Naive thymus-derived CD8-positive, alpha-beta T cell (primary cell): ENCODE measurements at regions not wholly inside any gene's neighbourhood (a gene's known extent, or its start where the extent isn't known, plus 50 kb on each side); places are given as distances from the start of the nearest gene placed in this dataset.

Experiments
- ATAC-seq, 2 donors: fragments of 150-1000 bp; cut with Tn5 transposase in 1 of 2; sonication (Bioruptor Pico), chemical (Tn5 transposase) in 1 of 2; 1 replicate in 1 of 2; 2 replicates in 1 of 2; pipeline ENCODE4 v1.10.0; 2021; ENCODE audit warnings: mild to moderate bottlenecking in 2 of 2, moderate library complexity in 2 of 2
- POLR2A ChIA-PET: fragments of 350-600 bp; sonication (Branson Sonifier 250); formaldehyde crosslinking; loops from one replicate; lab custom pipeline; 2021; ENCODE audit warnings: antibody characterized with exemption; lab: Charles Lee
- DNase-seq, 10 donors: peaks; one replicate each; pipeline versions ENCODE4 v3.0.0 to v3.0.0-alpha.2; 2020 to 2022
- H3K27ac Mint-ChIP-seq, 10 donors: one replicate each; pipeline ENCODE4 v1.8.0; 2020 to 2022; ENCODE audit warnings: mild to moderate bottlenecking in 10 of 10, mixed read lengths in 10 of 10, moderate library complexity in 4 of 10, inconsistent platforms in 1 of 10
- H3K27me3 Mint-ChIP-seq, 5 donors: one replicate each; pipeline ENCODE4 v1.8.0; 2021 to 2022; ENCODE audit warnings: mixed read lengths in 5 of 5
- H3K36me3 Mint-ChIP-seq, 3 donors: one replicate each; pipeline ENCODE4 v1.8.0; 2020 to 2022; ENCODE audit warnings: mixed read lengths in 3 of 3, mild to moderate bottlenecking in 2 of 3, inconsistent platforms in 1 of 3
- H3K4me1 Mint-ChIP-seq, 4 donors: one replicate each; pipeline ENCODE4 v1.8.0; 2021 to 2022; ENCODE audit warnings: mixed read lengths in 4 of 4
- H3K4me3 Mint-ChIP-seq, 10 donors: one replicate each; pipeline ENCODE4 v1.8.0; 2020 to 2022; ENCODE audit warnings: mild to moderate bottlenecking in 10 of 10, mixed read lengths in 10 of 10, moderate library complexity in 6 of 10, inconsistent platforms in 1 of 10
- H3K9me3 Mint-ChIP-seq, 9 donors: one replicate each; pipeline ENCODE4 v1.8.0; 2020 to 2022; ENCODE audit warnings: mixed read lengths in 9 of 9, mild to moderate bottlenecking in 3 of 9, inconsistent platforms in 1 of 9, moderate library complexity in 1 of 9

DNA sequence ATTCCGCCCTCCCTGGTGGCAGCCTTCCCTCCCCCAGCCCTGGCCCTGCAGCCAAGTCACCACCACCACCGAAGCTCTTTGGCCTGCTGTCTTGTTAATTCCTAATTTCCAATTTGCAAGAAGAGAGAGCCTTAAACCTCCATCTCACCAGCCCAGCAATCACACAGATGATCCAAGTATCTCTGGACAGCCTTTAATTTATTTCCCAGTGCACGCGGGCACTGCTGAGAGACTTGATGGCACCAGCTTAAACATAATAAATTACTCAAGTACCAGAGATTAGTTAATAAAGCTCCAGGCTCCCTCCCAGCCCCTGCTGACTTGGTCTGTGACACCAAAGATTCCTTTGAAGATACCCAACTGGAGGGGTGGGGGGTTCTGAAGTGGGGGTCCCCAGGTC is 494.7 kb downstream of the BUD13 start:
- DNase-seq: no peak
- no peaks in the 10 kb centered on the region for H3K36me3 Mint-ChIP-seq
- ATAC-seq: no peak
- no peaks in the 10 kb centered on the region for H3K9me3 Mint-ChIP-seq
- POLR2A ChIA-PET: no interaction called here
- no peak overlapping the region for H3K27ac Mint-ChIP-seq
- H3K27me3 Mint-ChIP-seq: peaks cover 8 to 33% (median 25%) of the 10 kb centered on the region in 5 donors
- H3K4me3 Mint-ChIP-seq: no peak overlapping the region
- peaks cover 0 to 4% (median under 1%) of the 10 kb centered on the region in 4 donors for H3K4me1 Mint-ChIP-seq

DNA sequence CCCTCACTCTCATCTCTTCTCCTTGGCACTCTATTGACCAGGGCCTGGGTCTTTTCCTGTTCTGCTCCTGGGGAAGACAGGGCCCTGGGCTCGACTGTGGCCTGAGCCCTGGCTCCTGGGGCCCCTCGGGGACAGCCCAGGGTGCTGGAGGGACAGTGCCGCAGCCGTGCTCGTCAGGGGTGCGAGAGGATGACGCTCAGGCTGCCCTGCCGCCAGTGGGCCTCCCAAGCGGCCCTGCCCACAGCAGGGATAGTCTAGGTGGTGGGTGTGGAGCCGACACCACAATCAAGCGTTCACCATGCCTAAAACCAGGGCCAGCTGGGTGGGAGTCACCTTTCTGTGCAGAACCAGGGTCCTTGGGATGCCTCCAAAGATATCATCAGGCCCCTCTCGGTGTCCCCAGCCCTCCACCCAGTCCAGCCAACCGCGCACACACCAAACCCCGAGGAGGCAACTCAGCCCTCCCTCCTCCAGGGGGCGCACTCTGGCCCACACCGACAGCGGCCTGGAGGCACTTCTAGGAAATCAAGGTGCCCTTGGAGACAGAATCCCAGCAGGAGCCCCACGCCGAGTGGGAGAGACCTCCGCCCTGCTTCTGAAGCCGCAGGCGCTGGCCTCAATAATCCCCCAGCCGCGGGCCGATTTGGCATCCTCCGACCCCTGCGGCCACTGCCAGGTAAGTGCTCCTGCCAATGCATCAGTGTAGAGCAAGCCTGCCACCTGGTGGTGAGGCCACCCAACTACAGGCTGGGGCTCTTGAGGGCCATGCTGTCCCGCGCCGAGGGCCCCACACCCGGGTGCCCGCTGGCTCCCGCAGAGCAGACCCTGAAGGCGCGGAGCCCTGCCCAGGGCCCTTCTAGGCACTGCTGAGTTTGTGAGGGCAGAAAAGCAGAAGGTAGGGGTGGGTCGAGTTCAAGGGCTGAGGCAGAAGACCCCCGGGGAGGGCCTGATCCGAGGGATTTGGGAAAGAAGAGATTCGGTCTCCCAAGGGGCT is 496.4 kb downstream of the BUD13 start:
- H3K36me3 Mint-ChIP-seq: no peaks in the 10 kb centered on the region
- peaks cover 7 to 30% (median 25%) of the 10 kb centered on the region in 5 donors for H3K27me3 Mint-ChIP-seq
- peak; percentile 10 to 73 (median 46) for DNase-seq
- no peak overlapping the region for H3K27ac Mint-ChIP-seq
- H3K4me1 Mint-ChIP-seq: peaks cover 0 to 4% (median under 1%) of the 10 kb centered on the region in 4 donors
- H3K4me3 Mint-ChIP-seq: peak overlapping the region in 1 of 10 donors; percentile 13
- ATAC-seq: peak; percentile 33 to 54
- POLR2A ChIA-PET: no interaction called here
- H3K9me3 Mint-ChIP-seq: no peaks in the 10 kb centered on the region

DNA sequence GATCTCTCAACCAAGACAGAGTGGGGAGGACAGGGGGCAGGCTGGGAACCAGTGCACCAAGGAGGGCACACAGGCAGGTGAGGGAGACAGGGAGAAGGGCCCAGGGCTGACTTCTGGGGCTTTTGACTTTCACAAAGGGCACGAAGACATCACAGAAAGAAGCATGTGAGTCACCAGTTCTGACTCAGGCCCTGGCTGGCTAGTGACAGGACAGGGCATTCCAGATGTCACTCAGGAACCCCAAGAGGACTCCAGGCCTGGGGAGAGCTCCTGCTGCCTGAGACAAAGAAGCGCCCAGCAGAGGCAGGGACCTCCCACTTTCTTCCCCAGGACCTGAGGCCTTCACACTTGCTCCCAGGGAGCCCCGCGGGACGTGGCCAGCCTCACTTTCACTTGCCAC is 497.2 kb downstream of the BUD13 start:
- peaks cover 7 to 30% (median 25%) of the 10 kb centered on the region in 5 donors for H3K27me3 Mint-ChIP-seq
- POLR2A ChIA-PET: no interaction called here
- H3K4me3 Mint-ChIP-seq: no peak overlapping the region
- DNase-seq (no peak), ATAC-seq (no peak)
- no peak overlapping the region for H3K27ac Mint-ChIP-seq
- no peaks in the 10 kb centered on the region for H3K9me3 Mint-ChIP-seq
- no peaks in the 10 kb centered on the region for H3K36me3 Mint-ChIP-seq
- H3K4me1 Mint-ChIP-seq: peaks cover 0 to 4% (median under 1%) of the 10 kb centered on the region in 4 donors

DNA sequence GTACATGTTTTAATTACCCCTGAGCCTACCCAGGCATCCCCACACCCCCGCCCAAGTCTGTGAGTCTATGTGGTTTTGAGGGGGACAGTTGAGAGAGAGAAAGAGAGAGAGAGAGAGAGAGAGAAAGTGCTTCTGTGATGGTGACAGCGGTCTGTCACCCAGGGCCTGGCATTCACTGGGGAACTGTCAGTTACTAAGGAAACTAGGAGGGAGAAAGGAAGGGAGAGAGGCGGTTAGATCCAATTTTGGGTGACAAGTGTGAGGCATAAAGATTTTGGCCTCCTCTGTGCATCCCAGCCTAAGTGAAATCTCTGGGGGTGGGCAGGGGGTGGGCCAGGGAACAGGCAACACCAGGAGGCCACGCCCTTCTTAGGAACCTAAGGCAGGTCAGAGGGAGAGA is 498.3 kb downstream of the BUD13 start:
- POLR2A ChIA-PET: no interaction called here
- H3K4me3 Mint-ChIP-seq: no peak overlapping the region
- peaks cover 0 to 4% (median under 1%) of the 10 kb centered on the region in 4 donors for H3K4me1 Mint-ChIP-seq

DNA sequence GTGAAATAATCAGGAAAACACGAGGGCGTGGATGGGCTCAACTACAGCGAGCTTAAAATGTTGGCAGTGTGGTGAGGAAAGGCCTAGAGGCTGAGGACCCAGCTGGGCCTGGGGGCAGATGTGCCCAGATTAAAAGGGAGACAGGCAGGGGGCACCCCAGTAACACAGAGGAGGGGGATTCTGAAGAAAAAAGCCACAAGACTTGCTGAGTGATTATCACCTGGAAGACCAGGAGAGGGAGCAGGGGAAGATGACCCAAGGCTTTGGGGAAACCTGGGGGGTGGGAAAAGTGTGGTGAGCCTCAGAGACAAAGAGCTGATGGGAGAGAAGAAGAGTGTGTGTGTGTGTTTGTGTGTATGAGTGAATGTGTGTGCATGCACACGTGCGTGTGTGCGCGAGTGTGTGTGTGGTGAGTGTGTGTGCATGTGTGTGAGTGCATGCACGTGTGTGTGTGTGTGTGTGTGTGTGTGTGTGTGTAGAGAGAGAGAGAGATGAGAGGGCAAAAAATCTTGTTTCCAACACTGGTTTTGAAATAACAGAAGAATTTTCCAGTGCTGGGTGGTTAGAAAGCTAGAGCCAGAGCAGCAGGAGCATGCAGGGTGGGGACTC is 500.5 kb downstream of the BUD13 start:
- ATAC-seq (no peak), DNase-seq (no peak)
- peaks cover 4 to 20% (median 14%) of the 10 kb centered on the region in 5 donors for H3K27me3 Mint-ChIP-seq
- no peak overlapping the region for H3K4me3 Mint-ChIP-seq
- no peaks in the 10 kb centered on the region for H3K36me3 Mint-ChIP-seq
- H3K4me1 Mint-ChIP-seq: peaks cover 0 to 4% (median under 1%) of the 10 kb centered on the region in 4 donors
- POLR2A ChIA-PET: no interaction called here
- no peak overlapping the region for H3K27ac Mint-ChIP-seq
- H3K9me3 Mint-ChIP-seq: no peaks in the 10 kb centered on the region

More for the DNA sequence above, 498.3 kb downstream of the BUD13 start:
- DNase-seq (no peak), ATAC-seq (no peak)
- H3K27ac Mint-ChIP-seq: no peak overlapping the region
- H3K9me3 Mint-ChIP-seq: no peaks in the 10 kb centered on the region
- peaks cover 7 to 30% (median 24%) of the 10 kb centered on the region in 5 donors for H3K27me3 Mint-ChIP-seq
- H3K36me3 Mint-ChIP-seq: no peaks in the 10 kb centered on the region

DNA sequence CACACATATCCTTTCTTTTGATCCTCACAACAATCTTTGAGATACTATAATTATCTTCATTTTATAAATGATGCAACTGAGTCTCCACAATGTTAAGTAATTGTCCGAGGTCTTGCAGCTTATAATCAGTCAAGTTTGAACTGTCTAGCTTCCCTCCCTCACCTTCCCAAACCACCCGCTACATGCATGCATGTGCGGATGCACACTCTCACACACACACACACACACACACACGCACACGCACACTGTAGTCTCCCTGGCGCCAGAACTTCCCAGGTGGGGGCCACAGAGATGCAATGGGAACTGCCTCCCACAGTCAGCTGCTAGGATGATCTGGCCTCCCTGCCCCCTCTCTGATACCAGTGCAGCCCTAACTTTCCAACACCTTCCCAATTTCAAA is 501.3 kb downstream of the BUD13 start:
- DNase-seq (no peak), ATAC-seq (no peak)
- H3K27ac Mint-ChIP-seq: no peak overlapping the region
- POLR2A ChIA-PET: no interaction called here
- no peak overlapping the region for H3K4me3 Mint-ChIP-seq
- H3K9me3 Mint-ChIP-seq: no peaks in the 10 kb centered on the region
- peaks cover 0 to 2% (median under 1%) of the 10 kb centered on the region in 4 donors for H3K4me1 Mint-ChIP-seq
- H3K27me3 Mint-ChIP-seq: peaks cover 3 to 18% (median 12%) of the 10 kb centered on the region in 5 donors
- no peaks in the 10 kb centered on the region for H3K36me3 Mint-ChIP-seq

DNA sequence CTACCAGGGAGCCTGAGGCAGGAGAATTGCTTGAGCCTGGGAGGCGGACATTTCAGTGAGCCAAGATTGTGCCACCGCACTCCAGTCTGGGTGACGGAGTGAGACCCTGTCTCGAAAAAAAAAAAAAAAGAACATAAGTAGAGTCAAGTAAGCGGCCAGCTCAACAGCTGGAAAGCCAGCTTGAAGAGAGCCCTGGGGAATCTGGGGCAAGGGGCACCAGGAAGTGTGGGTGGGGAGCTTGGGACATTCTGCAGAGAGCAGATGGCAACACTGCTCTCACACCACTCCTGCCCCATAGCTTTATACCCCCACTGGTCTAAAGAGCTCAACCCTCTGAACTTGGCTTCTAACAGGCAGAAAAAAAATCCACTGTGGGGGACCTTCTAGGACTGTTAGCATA is 505.6 kb downstream of the BUD13 start:
- POLR2A ChIA-PET: no interaction called here
- no peaks in the 10 kb centered on the region for H3K4me1 Mint-ChIP-seq
- H3K9me3 Mint-ChIP-seq: peaks cover 0 to 3% (median 0%) of the 10 kb centered on the region in 9 donors
- peaks cover 5 to 31% (median 14%) of the 10 kb centered on the region in 5 donors for H3K27me3 Mint-ChIP-seq
- H3K4me3 Mint-ChIP-seq: no peak overlapping the region
- ATAC-seq (no peak), DNase-seq (no peak)
- no peaks in the 10 kb centered on the region for H3K36me3 Mint-ChIP-seq
- no peak overlapping the region for H3K27ac Mint-ChIP-seq

DNA sequence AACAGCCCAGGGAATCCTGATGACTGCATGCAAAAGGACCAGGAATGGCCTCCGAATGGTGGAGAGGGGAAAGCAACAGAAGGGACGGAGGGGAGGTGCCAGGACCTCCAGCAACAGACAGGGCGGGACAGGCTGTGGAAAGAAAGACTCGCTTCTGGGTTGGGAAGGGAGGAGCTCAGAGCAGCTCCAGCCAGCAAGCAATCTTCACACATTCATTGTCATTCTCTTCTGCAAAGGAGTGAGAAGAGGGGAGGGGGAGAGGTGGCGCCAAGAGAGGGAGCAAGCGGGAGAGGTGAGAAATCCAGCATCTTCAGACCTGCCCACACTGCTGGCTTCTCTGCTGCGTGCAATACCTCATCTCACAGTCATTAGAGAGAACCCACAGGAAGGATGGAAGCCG is 509.0 kb downstream of the BUD13 start:
- ATAC-seq (no peak), DNase-seq (no peak)
- H3K27ac Mint-ChIP-seq: no peak overlapping the region
- POLR2A ChIA-PET: no interaction called here
- H3K4me3 Mint-ChIP-seq: no peak overlapping the region
- H3K9me3 Mint-ChIP-seq: peaks cover 0 to 3% (median 0%) of the 10 kb centered on the region in 9 donors
- H3K36me3 Mint-ChIP-seq: no peaks in the 10 kb centered on the region
- H3K27me3 Mint-ChIP-seq: peaks cover 8 to 46% (median 17%) of the 10 kb centered on the region in 5 donors
- H3K4me1 Mint-ChIP-seq: no peaks in the 10 kb centered on the region

DNA sequence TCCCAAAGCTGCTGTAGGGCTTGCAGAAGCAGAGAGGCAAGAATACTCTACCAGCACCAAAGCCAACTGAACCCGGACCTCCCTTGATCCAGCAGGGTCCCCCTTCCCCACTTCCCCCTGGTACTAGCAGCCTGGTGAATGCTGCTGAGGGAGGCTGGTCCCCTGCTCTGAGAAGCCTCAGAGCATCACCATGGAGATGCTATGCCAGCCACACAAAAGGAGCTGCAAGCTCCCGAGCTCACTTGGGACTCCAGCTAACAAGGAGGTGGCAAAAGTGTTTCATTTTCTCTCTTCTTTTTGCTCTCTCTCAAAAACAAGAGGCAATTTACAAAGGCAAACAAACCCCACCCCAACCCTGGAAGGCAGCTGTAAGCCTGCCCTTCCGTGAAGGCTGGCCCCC is 509.8 kb downstream of the BUD13 start:
- H3K4me1 Mint-ChIP-seq: no peaks in the 10 kb centered on the region
- no peak overlapping the region for H3K4me3 Mint-ChIP-seq
- DNase-seq (no peak), ATAC-seq (no peak)
- H3K27ac Mint-ChIP-seq: no peak overlapping the region
- peaks cover 8 to 46% (median 17%) of the 10 kb centered on the region in 5 donors for H3K27me3 Mint-ChIP-seq
- H3K36me3 Mint-ChIP-seq: no peaks in the 10 kb centered on the region
- H3K9me3 Mint-ChIP-seq: peaks cover 0 to 3% (median 0%) of the 10 kb centered on the region in 9 donors
- POLR2A ChIA-PET: no interaction called here

DNA sequence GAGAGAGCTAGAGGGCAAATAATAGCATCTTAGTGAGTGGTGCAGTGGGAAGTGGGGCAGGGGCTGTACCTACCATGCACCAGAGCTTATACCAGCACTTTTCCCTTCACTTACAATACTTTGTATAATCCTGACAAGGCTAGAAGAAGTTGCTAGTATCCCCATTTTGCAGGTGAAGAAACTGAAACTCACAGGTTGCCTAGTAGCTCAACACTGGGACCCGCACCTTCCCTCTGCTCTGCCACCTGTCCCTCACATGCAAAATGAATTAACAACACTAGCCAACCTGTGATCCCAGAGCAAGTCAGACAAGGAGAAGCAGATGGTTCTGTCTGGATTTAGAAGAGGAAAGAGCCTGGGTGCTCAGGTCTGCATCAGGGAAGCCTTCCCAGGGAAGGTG is 510.4 kb downstream of the BUD13 start:
- no peak for DNase-seq
- Mint-ChIP-seq H3K4me3 (no peak overlapping the region), H3K4me1 (no peaks in the 10 kb centered on the region), H3K27me3 (peaks cover 11 to 46% (median 19%) of the 10 kb centered on the region in 5 donors), H3K27ac (no peak overlapping the region), H3K36me3 (no peaks in the 10 kb centered on the region), H3K9me3 (peaks cover 0 to 3% (median 0%) of the 10 kb centered on the region in 9 donors)
- POLR2A ChIA-PET: no interaction called here
- no peak for ATAC-seq

DNA sequence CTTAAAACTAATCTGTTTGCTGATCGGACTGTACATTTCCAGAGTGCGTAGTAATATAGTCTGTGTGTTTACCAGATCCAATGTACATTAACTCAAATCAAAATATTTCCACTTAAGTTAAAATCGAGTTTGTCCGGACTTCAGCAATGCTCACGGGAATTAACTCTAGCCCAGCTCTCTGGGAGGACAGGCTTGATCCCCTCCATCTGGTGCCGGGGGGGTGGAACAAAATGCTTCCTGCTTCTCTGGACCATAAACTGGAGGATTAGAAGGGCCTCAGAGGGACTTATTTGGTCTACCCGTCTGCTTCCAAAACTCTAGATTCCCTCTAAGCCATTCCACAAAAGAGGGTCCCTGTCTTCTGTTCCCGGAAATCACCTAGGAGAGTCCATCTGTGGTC is 511.2 kb downstream of the BUD13 start:
- H3K9me3 Mint-ChIP-seq: peaks cover 0 to 3% (median 0%) of the 10 kb centered on the region in 9 donors
- POLR2A ChIA-PET: no interaction called here
- no peak for ATAC-seq
- H3K4me1 Mint-ChIP-seq: no peaks in the 10 kb centered on the region
- H3K4me3 Mint-ChIP-seq: no peak overlapping the region
- no peak for DNase-seq
- no peaks in the 10 kb centered on the region for H3K36me3 Mint-ChIP-seq
- H3K27ac Mint-ChIP-seq: peak overlapping the region in 1 of 10 donors; percentile 73
- H3K27me3 Mint-ChIP-seq: peaks cover 11 to 47% (median 19%) of the 10 kb centered on the region in 5 donors

DNA sequence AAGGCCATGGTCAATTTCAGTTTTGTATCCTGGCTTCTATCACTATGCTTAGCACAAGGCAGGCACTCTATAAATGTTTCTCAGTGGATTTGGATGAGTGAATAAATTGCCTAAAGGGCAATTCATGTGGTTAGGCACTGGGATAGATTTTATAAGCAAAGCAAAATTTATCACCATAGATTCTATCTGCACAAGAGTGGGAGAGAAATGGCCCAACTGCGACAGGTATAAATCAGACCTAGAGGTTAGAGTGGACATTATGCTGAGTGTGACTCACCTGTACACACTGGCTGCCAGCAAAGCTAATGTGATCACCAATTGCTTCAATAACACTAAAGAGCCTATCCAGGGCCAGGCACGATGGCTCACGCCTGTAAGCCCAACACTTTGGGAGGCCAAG is 514.0 kb downstream of the BUD13 start:
- DNase-seq (no peak), ATAC-seq (no peak)
- H3K4me1 Mint-ChIP-seq: no peaks in the 10 kb centered on the region
- peaks cover 0 to 5% (median 0%) of the 10 kb centered on the region in 9 donors for H3K9me3 Mint-ChIP-seq
- peaks cover 8 to 41% (median 14%) of the 10 kb centered on the region in 5 donors for H3K27me3 Mint-ChIP-seq
- H3K36me3 Mint-ChIP-seq: no peaks in the 10 kb centered on the region
- POLR2A ChIA-PET: no interaction called here
- H3K4me3 Mint-ChIP-seq: no peak overlapping the region
- no peak overlapping the region for H3K27ac Mint-ChIP-seq

DNA sequence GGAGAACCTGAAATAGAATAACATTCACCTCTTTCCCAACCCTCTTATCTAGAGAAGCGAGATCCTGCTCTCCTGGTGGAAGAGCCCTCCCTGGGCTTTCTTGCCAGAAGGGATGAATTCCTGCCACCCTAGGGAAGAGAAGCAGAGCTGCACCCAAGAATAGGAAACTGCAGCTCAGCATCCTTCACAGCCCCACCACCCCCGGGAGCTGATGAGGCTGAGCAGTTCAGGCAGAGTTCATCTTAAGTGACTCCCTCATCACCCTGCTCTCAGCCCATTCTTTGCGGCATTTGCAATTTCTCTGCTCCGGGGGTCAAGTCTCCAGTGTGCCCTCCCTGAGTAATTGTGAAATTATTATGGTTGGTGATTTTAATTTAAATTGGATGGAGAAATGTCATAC is 514.9 kb downstream of the BUD13 start:
- ATAC-seq (no peak), DNase-seq (no peak)
- Mint-ChIP-seq H3K36me3 (no peaks in the 10 kb centered on the region), H3K27me3 (peaks cover 5 to 31% (median 11%) of the 10 kb centered on the region in 5 donors), H3K27ac (no peak overlapping the region), H3K9me3 (peaks cover 0 to 8% (median 0%) of the 10 kb centered on the region in 9 donors), H3K4me3 (no peak overlapping the region), H3K4me1 (no peaks in the 10 kb centered on the region)
- POLR2A ChIA-PET: no interaction called here
